ENCODE measurements at regions not wholly inside any gene's neighbourhood (a gene's known extent, or its start where the extent isn't known, plus 50 kb on each side); places are given as distances from the start of the nearest gene placed in this dataset.

DNA sequence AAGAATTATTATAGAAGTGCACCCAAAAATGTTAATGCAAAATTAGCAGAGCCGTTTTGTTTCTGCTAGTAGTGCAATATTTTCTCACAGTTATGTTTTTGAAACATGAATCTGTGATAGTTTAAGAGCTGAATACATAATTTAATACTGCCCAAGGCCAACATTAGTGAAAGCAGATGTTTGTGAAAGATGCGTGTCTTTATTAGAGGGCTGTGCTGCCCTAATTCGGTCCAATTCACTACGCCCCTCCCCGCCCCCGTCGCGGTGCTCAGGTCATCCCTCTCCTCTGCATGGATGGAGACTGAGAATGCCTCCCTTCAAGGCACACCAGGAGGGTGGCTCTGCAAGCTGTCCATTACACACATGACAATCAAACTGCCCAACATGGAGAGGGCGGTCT lies 172.0 kb downstream of the TEX36 start (continued):
- TF ChIP-seq NRF1 (IDR thresholded peaks at IDR 0.05; ENCODE audit: low read depth, low read length) (no peak), CHD2 (IDR thresholded peaks at IDR 0.05; ENCODE audit: low read length, partially characterized antibody) (peak; percentile 68), TEAD4 (IDR thresholded peaks at IDR 0.05; ENCODE audit: borderline replicate concordance, insufficient read depth) (no peak), FOSL2 (IDR thresholded peaks at IDR 0.05; ENCODE audit: borderline replicate concordance, low read depth) (no peak), RFX5 (IDR thresholded peaks at IDR 0.05; ENCODE audit: low read length) (no peak), POLR2AphosphoS5 (IDR thresholded peaks at IDR 0.05; ENCODE audit: low read depth, low read length) (no peak), MXI1 (IDR thresholded peaks at IDR 0.05; ENCODE audit: low read depth, low read length) (no peak), FOXJ3 (CRISPR knock-in tag; IDR thresholded peaks at IDR 0.05) (no peak), JUND (IDR thresholded peaks at IDR 0.05) (no peak), FOXM1 (IDR thresholded peaks at IDR 0.05; ENCODE audit: low read depth) (no peak), NFIC (IDR thresholded peaks at IDR 0.05; ENCODE audit: borderline replicate concordance) (no peak), TCF12 (IDR thresholded peaks at IDR 0.05) (no peak), YY1 (IDR thresholded peaks at IDR 0.05; ENCODE audit: low read depth) (no peak), EP300 (IDR thresholded peaks at IDR 0.05; ENCODE audit: borderline replicate concordance in 1 of 2, low read depth in 1 of 2, low read length in 1 of 2) (peak in 1 of 2 experiments; percentile 80; a peak in 2 of 4 replicates), GATA2 (CRISPR knock-in tag; IDR thresholded peaks at IDR 0.05) (peak; percentile 56)
- TF ChIP-seq, protein P1, sequence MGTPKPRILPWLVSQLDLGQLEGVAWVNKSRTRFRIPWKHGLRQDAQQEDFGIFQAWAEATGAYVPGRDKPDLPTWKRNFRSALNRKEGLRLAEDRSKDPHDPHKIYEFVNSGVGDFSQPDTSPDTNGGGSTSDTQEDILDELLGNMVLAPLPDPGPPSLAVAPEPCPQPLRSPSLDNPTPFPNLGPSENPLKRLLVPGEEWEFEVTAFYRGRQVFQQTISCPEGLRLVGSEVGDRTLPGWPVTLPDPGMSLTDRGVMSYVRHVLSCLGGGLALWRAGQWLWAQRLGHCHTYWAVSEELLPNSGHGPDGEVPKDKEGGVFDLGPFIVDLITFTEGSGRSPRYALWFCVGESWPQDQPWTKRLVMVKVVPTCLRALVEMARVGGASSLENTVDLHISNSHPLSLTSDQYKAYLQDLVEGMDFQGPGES (IDR thresholded peaks at IDR 0.05; ENCODE audit: low read depth, low read length) = no peak
- TF ChIP-seq, protein P2, sequence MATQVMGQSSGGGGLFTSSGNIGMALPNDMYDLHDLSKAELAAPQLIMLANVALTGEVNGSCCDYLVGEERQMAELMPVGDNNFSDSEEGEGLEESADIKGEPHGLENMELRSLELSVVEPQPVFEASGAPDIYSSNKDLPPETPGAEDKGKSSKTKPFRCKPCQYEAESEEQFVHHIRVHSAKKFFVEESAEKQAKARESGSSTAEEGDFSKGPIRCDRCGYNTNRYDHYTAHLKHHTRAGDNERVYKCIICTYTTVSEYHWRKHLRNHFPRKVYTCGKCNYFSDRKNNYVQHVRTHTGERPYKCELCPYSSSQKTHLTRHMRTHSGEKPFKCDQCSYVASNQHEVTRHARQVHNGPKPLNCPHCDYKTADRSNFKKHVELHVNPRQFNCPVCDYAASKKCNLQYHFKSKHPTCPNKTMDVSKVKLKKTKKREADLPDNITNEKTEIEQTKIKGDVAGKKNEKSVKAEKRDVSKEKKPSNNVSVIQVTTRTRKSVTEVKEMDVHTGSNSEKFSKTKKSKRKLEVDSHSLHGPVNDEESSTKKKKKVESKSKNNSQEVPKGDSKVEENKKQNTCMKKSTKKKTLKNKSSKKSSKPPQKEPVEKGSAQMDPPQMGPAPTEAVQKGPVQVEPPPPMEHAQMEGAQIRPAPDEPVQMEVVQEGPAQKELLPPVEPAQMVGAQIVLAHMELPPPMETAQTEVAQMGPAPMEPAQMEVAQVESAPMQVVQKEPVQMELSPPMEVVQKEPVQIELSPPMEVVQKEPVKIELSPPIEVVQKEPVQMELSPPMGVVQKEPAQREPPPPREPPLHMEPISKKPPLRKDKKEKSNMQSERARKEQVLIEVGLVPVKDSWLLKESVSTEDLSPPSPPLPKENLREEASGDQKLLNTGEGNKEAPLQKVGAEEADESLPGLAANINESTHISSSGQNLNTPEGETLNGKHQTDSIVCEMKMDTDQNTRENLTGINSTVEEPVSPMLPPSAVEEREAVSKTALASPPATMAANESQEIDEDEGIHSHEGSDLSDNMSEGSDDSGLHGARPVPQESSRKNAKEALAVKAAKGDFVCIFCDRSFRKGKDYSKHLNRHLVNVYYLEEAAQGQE (IDR thresholded peaks at IDR 0.05; ENCODE audit: low read depth, low read length) = no peak

DNA sequence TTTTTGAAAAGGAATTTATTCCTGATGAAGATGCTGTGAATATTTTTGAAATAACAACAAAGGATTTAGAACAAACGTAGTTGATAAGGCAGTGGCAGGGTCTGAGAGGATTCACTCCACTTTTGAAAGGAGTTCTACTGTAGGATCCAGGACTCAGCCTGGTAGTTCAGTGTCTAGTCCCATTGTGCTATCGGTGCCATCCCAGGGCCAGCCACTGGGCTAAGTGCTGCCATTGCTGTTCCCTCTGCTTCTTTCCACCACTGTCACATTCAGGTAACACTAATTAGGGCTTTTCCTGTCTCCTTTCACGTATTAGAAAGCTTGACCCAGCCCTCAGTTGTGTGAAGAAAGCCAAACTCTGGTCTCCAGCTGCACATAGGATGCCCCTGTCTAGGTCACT lies 177.3 kb downstream of the TEX36 start:
- 19% methylated on average over 3 of the region's 3 CpGs for WGBS (ENCODE audit: low lambda C conversion rate)
- Histone ChIP-seq H3K27ac (ENCODE audit: low read depth in 2 of 2, low read length in 1 of 2) (no peak overlapping the region), H3K9me3 (no peaks in the 10 kb centered on the region), H3K9me2 (no peaks in the 10 kb centered on the region), H3K4me3 (ENCODE audit: low read depth in 2 of 2, low read length in 1 of 2) (no peak overlapping the region), H3K4me2 (no peak overlapping the region), H3K9ac (no peak overlapping the region), H4K20me1 (ENCODE audit: insufficient read depth) (no peaks in the 10 kb centered on the region), H3K27me3 (ENCODE audit: insufficient read depth) (no peaks in the 10 kb centered on the region), H3K4me1 (ENCODE audit: control insufficient read depth in 1 of 2, insufficient read depth in 2 of 2, low read depth in 1 of 2, low read length in 1 of 2) (peaks cover 0 to 5% of the 10 kb centered on the region in 2 experiments; a peak in 2 of 4 replicates), H3K79me2 (ENCODE audit: insufficient read depth) (no peaks in the 10 kb centered on the region), H3K36me3 (replicated peaks in 1 of 2; ENCODE audit: control insufficient read depth in 1 of 2, insufficient read depth in 2 of 2, low read length in 1 of 2) (no peaks in the 10 kb centered on the region), H3F3A (replicated peaks; ENCODE audit: insufficient read depth) (no peaks in the 10 kb centered on the region), H2AFZ (ENCODE audit: low read depth) (no peak overlapping the region)
- POLR2A ChIA-PET = no interaction called here
- CTCF ChIA-PET = no interaction called here
- DNase-seq = no peak
- TF ChIP-seq SIN3A (IDR thresholded peaks at IDR 0.05; ENCODE audit: borderline replicate concordance, low read depth, low read length) = no peak
- TF ChIP-seq, protein P3, sequence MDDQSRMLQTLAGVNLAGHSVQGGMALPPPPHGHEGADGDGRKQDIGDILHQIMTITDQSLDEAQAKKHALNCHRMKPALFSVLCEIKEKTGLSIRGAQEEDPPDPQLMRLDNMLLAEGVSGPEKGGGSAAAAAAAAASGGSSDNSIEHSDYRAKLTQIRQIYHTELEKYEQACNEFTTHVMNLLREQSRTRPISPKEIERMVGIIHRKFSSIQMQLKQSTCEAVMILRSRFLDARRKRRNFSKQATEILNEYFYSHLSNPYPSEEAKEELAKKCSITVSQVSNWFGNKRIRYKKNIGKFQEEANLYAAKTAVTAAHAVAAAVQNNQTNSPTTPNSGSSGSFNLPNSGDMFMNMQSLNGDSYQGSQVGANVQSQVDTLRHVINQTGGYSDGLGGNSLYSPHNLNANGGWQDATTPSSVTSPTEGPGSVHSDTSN (IDR thresholded peaks at IDR 0.05) = no peak
- no peak for TF ChIP-seq FOXM1 (IDR thresholded peaks at IDR 0.05; ENCODE audit: low read depth)
- TF ChIP-seq, protein P4, sequence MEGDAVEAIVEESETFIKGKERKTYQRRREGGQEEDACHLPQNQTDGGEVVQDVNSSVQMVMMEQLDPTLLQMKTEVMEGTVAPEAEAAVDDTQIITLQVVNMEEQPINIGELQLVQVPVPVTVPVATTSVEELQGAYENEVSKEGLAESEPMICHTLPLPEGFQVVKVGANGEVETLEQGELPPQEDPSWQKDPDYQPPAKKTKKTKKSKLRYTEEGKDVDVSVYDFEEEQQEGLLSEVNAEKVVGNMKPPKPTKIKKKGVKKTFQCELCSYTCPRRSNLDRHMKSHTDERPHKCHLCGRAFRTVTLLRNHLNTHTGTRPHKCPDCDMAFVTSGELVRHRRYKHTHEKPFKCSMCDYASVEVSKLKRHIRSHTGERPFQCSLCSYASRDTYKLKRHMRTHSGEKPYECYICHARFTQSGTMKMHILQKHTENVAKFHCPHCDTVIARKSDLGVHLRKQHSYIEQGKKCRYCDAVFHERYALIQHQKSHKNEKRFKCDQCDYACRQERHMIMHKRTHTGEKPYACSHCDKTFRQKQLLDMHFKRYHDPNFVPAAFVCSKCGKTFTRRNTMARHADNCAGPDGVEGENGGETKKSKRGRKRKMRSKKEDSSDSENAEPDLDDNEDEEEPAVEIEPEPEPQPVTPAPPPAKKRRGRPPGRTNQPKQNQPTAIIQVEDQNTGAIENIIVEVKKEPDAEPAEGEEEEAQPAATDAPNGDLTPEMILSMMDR (IDR thresholded peaks at IDR 0.05) = no peak
- no peak for TF ChIP-seq SMC3 (IDR thresholded peaks at IDR 0.05; ENCODE audit: low read depth, low read length)
- TF ChIP-seq GATA2 (CRISPR knock-in tag; IDR thresholded peaks at IDR 0.05) = no peak
- TF ChIP-seq RCOR1 (IDR thresholded peaks at IDR 0.05; ENCODE audit: low read length) = no peak
- TF ChIP-seq EZH2phosphoT487 (IDR thresholded peaks at IDR 0.05; ENCODE audit: borderline replicate concordance, low read depth) = no peak
- TF ChIP-seq TEAD4 (IDR thresholded peaks at IDR 0.05; ENCODE audit: borderline replicate concordance, insufficient read depth) = no peak
- TF ChIP-seq GABPA (IDR thresholded peaks at IDR 0.05; ENCODE audit: low read depth) = no peak
- TF ChIP-seq, protein P5, sequence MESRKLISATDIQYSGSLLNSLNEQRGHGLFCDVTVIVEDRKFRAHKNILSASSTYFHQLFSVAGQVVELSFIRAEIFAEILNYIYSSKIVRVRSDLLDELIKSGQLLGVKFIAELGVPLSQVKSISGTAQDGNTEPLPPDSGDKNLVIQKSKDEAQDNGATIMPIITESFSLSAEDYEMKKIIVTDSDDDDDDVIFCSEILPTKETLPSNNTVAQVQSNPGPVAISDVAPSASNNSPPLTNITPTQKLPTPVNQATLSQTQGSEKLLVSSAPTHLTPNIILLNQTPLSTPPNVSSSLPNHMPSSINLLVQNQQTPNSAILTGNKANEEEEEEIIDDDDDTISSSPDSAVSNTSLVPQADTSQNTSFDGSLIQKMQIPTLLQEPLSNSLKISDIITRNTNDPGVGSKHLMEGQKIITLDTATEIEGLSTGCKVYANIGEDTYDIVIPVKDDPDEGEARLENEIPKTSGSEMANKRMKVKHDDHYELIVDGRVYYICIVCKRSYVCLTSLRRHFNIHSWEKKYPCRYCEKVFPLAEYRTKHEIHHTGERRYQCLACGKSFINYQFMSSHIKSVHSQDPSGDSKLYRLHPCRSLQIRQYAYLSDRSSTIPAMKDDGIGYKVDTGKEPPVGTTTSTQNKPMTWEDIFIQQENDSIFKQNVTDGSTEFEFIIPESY (IDR thresholded peaks at IDR 0.05; ENCODE audit: borderline replicate concordance, low read depth) = no peak

All from SK-N-SH (cell line).